Hepatic stellate cell (primary cell): ENCODE measurements at regions not wholly inside any gene's neighbourhood (a gene's known extent, or its start where the extent isn't known, plus 50 kb on each side); places are given as distances from the start of the nearest gene placed in this dataset.
"Not testable (repeated sequence)": the region's sequence is repeated elsewhere in the genome, so short reads cannot be mapped to it uniquely, and the experiment has no call there.

Source experiments
- DNase-seq: peaks from one replicate; pipeline ENCODE4 v3.0.0; 2011; ENCODE audit warnings: low spot score

GRCh38 chr3:107468782-107469181 lies 54.0 kb upstream of the BBX start:
- DNase-seq, result no peak

GRCh38 chr3:107470496-107470895 lies 52.3 kb upstream of the BBX start:
- not testable (repeated sequence) for DNase-seq
